H9 (cell line): ENCODE measurements at regions not wholly inside any gene's neighbourhood (a gene's known extent, or its start where the extent isn't known, plus 50 kb on each side); places are given as distances from the start of the nearest gene placed in this dataset.

Experiments
- DNase-seq: peaks from one replicate; pipeline ENCODE4 v3.0.0-alpha.2; 2017
- H2AFZ ChIP-seq: one replicate; pipeline ENCODE4 v1.6.1; 2013; ENCODE audit warnings: mild to moderate bottlenecking, low read length, control low read depth, moderate library complexity
- H2AK5ac ChIP-seq: 2 replicates; pipeline ENCODE4 v1.6.1; 2013; ENCODE audit warnings: low read length, control low read depth, mixed read lengths; ENCODE audit not compliant: insufficient read length
- H2BK120ac ChIP-seq: one replicate; pipeline ENCODE4 v1.6.1; 2013; ENCODE audit warnings: low read depth, mild to moderate bottlenecking, low read length, control low read depth, inconsistent platforms; ENCODE audit not compliant: poor library complexity, severe bottlenecking
- H2BK12ac ChIP-seq: 2 replicates; pipeline ENCODE4 v1.6.1; 2013; ENCODE audit warnings: low read length, control low read depth, mixed read lengths, low read depth; ENCODE audit not compliant: insufficient read length
- H2BK15ac ChIP-seq: 2 replicates; pipeline ENCODE4 v1.6.1; 2013; ENCODE audit warnings: low read depth, low read length, control low read depth
- H2BK20ac ChIP-seq: one replicate; pipeline ENCODE4 v1.6.1; 2013; ENCODE audit warnings: low read depth, mild to moderate bottlenecking, low read length, control low read depth, inconsistent platforms; ENCODE audit not compliant: poor library complexity, severe bottlenecking
- H2BK5ac ChIP-seq: 2 replicates; pipeline ENCODE4 v1.6.1; 2013; ENCODE audit warnings: low read length, control low read depth, mixed read lengths; ENCODE audit not compliant: insufficient read length
- H3K14ac ChIP-seq: 2 replicates; pipeline ENCODE4 v1.6.1; 2013; ENCODE audit warnings: low read length, control low read depth; ENCODE audit not compliant: insufficient read depth
- H3K18ac ChIP-seq: 2 replicates; pipeline ENCODE4 v1.6.1; 2013; ENCODE audit warnings: low read depth, mild to moderate bottlenecking, mixed read lengths, low read length, control low read depth; ENCODE audit not compliant: insufficient read length
- H3K23ac ChIP-seq: 2 replicates; pipeline ENCODE4 v1.6.1; 2013; ENCODE audit warnings: low read length, control low read depth, mixed read lengths, low read depth; ENCODE audit not compliant: insufficient read length
- H3K23me2 ChIP-seq: 2 replicates; pipeline ENCODE4 v1.6.1; 2013; ENCODE audit warnings: low read depth, mild to moderate bottlenecking, mixed read lengths, low read length, control low read depth; ENCODE audit not compliant: insufficient read length, poor library complexity, severe bottlenecking
- H3K27ac ChIP-seq: 2 replicates; pipeline ENCODE4 v1.5.1; 2013; ENCODE audit warnings: low read length, control low read depth, mixed read lengths, low read depth; ENCODE audit not compliant: insufficient read length
- H3K27me3 ChIP-seq: 2 replicates; pipeline ENCODE4 v1.6.1; 2013; ENCODE audit warnings: low read length, control low read depth, inconsistent platforms; ENCODE audit not compliant: insufficient read depth
- H3K4ac ChIP-seq: 2 replicates; pipeline ENCODE4 v1.6.1; 2013; ENCODE audit warnings: low read depth, mild to moderate bottlenecking, control low read depth, inconsistent platforms, low read length, moderate library complexity
- H3K4me1 ChIP-seq: 2 replicates; pipeline ENCODE4 v1.6.1; 2013; ENCODE audit warnings: low read length, control low read depth, inconsistent platforms; ENCODE audit not compliant: insufficient read depth
- H3K4me2 ChIP-seq: 2 replicates; pipeline ENCODE4 v1.6.1; 2013; ENCODE audit warnings: low read length, control low read depth, mixed read lengths; ENCODE audit not compliant: insufficient read length, insufficient read depth
- H3K56ac ChIP-seq: 2 replicates; pipeline ENCODE4 v1.6.1; 2013; ENCODE audit warnings: low read depth, mild to moderate bottlenecking, mixed read lengths, low read length, control low read depth; ENCODE audit not compliant: insufficient read length
- H3K79me1 ChIP-seq: 2 replicates; pipeline ENCODE4 v1.6.1; 2013; ENCODE audit warnings: low read depth, mild to moderate bottlenecking, moderate library complexity, low read length, control low read depth, inconsistent platforms; ENCODE audit not compliant: insufficient read depth, poor library complexity, severe bottlenecking
- H3K79me2 ChIP-seq: 2 replicates; pipeline ENCODE4 v1.6.1; 2013; ENCODE audit warnings: low read length, control low read depth, inconsistent platforms; ENCODE audit not compliant: insufficient read depth
- H3K9ac ChIP-seq: 2 replicates; pipeline ENCODE4 v1.6.1; 2013; ENCODE audit warnings: low read length, control low read depth, mixed read lengths; ENCODE audit not compliant: insufficient read length; ENCODE audit errors: extremely low read depth
- H3K9me3 ChIP-seq: one replicate; pipeline ENCODE4 v1.6.1; 2013; ENCODE audit warnings: low read depth, low read length, inconsistent platforms; ENCODE audit not compliant: control insufficient read depth
- H3T11ph ChIP-seq: one replicate; pipeline ENCODE4 v1.6.1; 2013; ENCODE audit warnings: mild to moderate bottlenecking, low read length, control low read depth, inconsistent platforms
- H4K20me1 ChIP-seq: one replicate; pipeline ENCODE4 v1.6.1; 2013; ENCODE audit not compliant: control insufficient read depth, insufficient read length, insufficient read depth
- H4K5ac ChIP-seq: 2 replicates; pipeline ENCODE4 v1.6.1; 2013; ENCODE audit warnings: low read depth, mild to moderate bottlenecking, mixed read lengths, low read length, control low read depth; ENCODE audit not compliant: insufficient read length
- H4K8ac ChIP-seq: replicated peaks from 2 replicates; pipeline ENCODE4 v1.6.1; 2013; ENCODE audit warnings: low read length, control low read depth, mixed read lengths, low read depth; ENCODE audit not compliant: insufficient read length
- H4K91ac ChIP-seq: 2 replicates; pipeline ENCODE4 v1.6.1; 2013; ENCODE audit warnings: low read depth, mild to moderate bottlenecking, moderate library complexity, mixed read lengths, low read length, control low read depth; ENCODE audit not compliant: insufficient read length
- H3K27ac Mint-ChIP-seq, 3 experiments: 2 replicates in 2 of 3; 3 replicates in 1 of 3; pipeline ENCODE4 v1.8.0; 2020 to 2021; ENCODE audit warnings: mixed read lengths in 3 of 3, mild to moderate bottlenecking in 1 of 3, moderate library complexity in 1 of 3
- H3K27me3 Mint-ChIP-seq: 2 replicates; pipeline ENCODE4 v1.8.0; 2021; ENCODE audit warnings: low read depth, mild to moderate bottlenecking, moderate library complexity, mixed read lengths
- H3K36me3 Mint-ChIP-seq, 3 experiments: 2 replicates in 2 of 3; 3 replicates in 1 of 3; pipeline ENCODE4 v1.8.0; 2020 to 2021; ENCODE audit warnings: low read depth in 3 of 3, mixed read lengths in 3 of 3; ENCODE audit not compliant: insufficient read depth in 1 of 3
- H3K4me1 Mint-ChIP-seq, 2 experiments: 2 replicates each; pipeline ENCODE4 v1.8.0; 2020; ENCODE audit warnings: mixed read lengths in 2 of 2
- H3K4me3 Mint-ChIP-seq, 2 experiments: 2 replicates in 1 of 2; 3 replicates in 1 of 2; pipeline ENCODE4 v1.8.0; 2020 to 2021; ENCODE audit warnings: mild to moderate bottlenecking in 2 of 2, mixed read lengths in 2 of 2, moderate library complexity in 1 of 2
- H3K9me3 Mint-ChIP-seq, 2 experiments: 2 replicates in 1 of 2; 3 replicates in 1 of 2; pipeline ENCODE4 v1.8.0; 2020; ENCODE audit warnings: mild to moderate bottlenecking in 2 of 2, mixed read lengths in 2 of 2, moderate library complexity in 1 of 2
- CTCF ChIP-seq: fragments of 200-600 bp; sonication (generic); conservative IDR thresholded peaks from 3 replicates; pipeline ENCODE4 v1.8.0; 2021; ENCODE audit warnings: antibody characterized with exemption, mild to moderate bottlenecking
- WGBS: extraction: QIAGEN DNeasy Blood & Tissue Kit; methylation state at CpG from one replicate; pipeline ENCODE4 v1.1.7; 2013; ENCODE audit warnings: missing lambda C conversion rate, low lambda C conversion rate, mixed read lengths; ENCODE audit not compliant: insufficient read length; ENCODE audit errors: extremely low coverage; 5-methylcytosine and 5-hydroxymethylcytosine counted together

- Mint-ChIP-seq H3K27ac (no peak overlapping the region), H3K36me3 (peaks cover 0 to 2% (median 0%) of the 10 kb centered on the region in 3 experiments; a peak in 1 of 7 replicates), H3K4me1 (peaks cover 0 to 5% of the 10 kb centered on the region in 2 experiments; a peak in 2 of 4 replicates), H3K4me3 (no peak overlapping the region), H3K27me3 (no peaks in the 10 kb centered on the region; the same call in 1 of the 2 replicates), H3K9me3 (no peaks in the 10 kb centered on the region)
- no peak overlapping the region for H3K18ac ChIP-seq
- no peak overlapping the region for H2AFZ ChIP-seq
- no peaks in the 10 kb centered on the region for H3K27me3 ChIP-seq
- no peak overlapping the region for H3K56ac ChIP-seq
- H3K4me1 ChIP-seq, result no peaks in the 10 kb centered on the region
- no peak overlapping the region for H4K5ac ChIP-seq
- TF ChIP-seq CTCF, result no peak
- no peak overlapping the region for H2AK5ac ChIP-seq
- H2BK120ac ChIP-seq, result no peak overlapping the region
- H4K20me1 ChIP-seq, result no peaks in the 10 kb centered on the region
- no peak overlapping the region for H2BK15ac ChIP-seq
- H3T11ph ChIP-seq, result no peak overlapping the region
- H2BK12ac ChIP-seq, result no peak overlapping the region
- WGBS, result no CpG with 5 or more reads among the region's 12 CpGs
- no peak overlapping the region for H3K14ac ChIP-seq
- no peak overlapping the region for H3K4me2 ChIP-seq
- no peaks in the 10 kb centered on the region for H3K23me2 ChIP-seq
- no peak overlapping the region for H4K8ac ChIP-seq
- H3K23ac ChIP-seq, result no peak overlapping the region
- H3K9me3 ChIP-seq, result no peaks in the 10 kb centered on the region
- H3K4ac ChIP-seq, result no peak overlapping the region
- H3K27ac ChIP-seq, result no peak overlapping the region
- no peak overlapping the region for H4K91ac ChIP-seq
- H3K79me1 ChIP-seq, result no peaks in the 10 kb centered on the region
- H2BK20ac ChIP-seq, result no peak overlapping the region
- no peaks in the 10 kb centered on the region for H3K79me2 ChIP-seq
- H3K9ac ChIP-seq, result no peak overlapping the region
- no peak overlapping the region for H2BK5ac ChIP-seq
- no peak for DNase-seq
Observed at GRCh38 chr9:134231330-134231745, 67.0 kb upstream of the RNU6ATAC start.
